Stimulated activated memory B cell treated with anti-CD40 and anti-IgM and Interleukin-4, amounts not matched to agents 10 μg/mL and 1 μg/mL and 100 μg/mL, for 72 hours (primary cell): ENCODE measurements at regions not wholly inside any gene's neighbourhood (a gene's known extent, or its start where the extent isn't known, plus 50 kb on each side); places are given as distances from the start of the nearest gene placed in this dataset.

ENCODE experiments used
- ATAC-seq: fragments of 150-1000 bp; cut with Tn5 transposase; 2 replicates; pipeline ENCODE4 v1.10.0; 2021
- H3K27ac Mint-ChIP-seq: one replicate; pipeline ENCODE4 v1.8.0; 2022; ENCODE audit warnings: mild to moderate bottlenecking, mixed read lengths
- H3K27me3 Mint-ChIP-seq: one replicate; pipeline ENCODE4 v1.8.0; 2022; ENCODE audit warnings: mixed read lengths
- H3K36me3 Mint-ChIP-seq: one replicate; pipeline ENCODE4 v1.8.0; 2022; ENCODE audit warnings: mixed read lengths
- H3K4me1 Mint-ChIP-seq: one replicate; pipeline ENCODE4 v1.8.0; 2022; ENCODE audit warnings: mixed read lengths
- H3K4me3 Mint-ChIP-seq: one replicate; pipeline ENCODE4 v1.8.0; 2022; ENCODE audit warnings: mild to moderate bottlenecking, moderate library complexity, mixed read lengths
- H3K9me3 Mint-ChIP-seq: one replicate; pipeline ENCODE4 v1.8.0; 2022; ENCODE audit warnings: mixed read lengths

DNA sequence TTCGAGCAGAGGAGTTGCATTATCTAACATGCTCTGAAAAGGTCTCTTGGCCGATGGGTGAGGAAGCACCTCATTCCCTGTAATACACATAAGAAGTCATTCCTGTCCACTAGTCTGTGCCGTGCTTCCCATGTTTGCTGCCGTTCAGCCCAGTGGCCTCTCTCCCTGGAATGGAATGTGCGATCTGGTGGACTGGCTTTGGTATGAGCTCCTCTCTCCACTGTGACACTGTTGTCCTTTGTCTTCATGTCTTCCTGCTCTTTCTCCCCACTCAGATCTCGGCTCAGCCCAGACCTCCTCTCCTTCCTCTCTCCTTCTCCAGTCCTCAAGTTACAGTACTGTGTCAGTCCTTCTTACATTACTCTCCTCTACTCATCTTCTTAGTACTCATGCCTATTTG is 192.8 kb upstream of the KLF6 start:
- Mint-ChIP-seq H3K9me3 (peaks cover 3% of the 10 kb centered on the region), H3K4me1 (peaks cover 5% of the 10 kb centered on the region), H3K36me3 (peaks cover 5% of the 10 kb centered on the region), H3K4me3 (no peak overlapping the region), H3K27ac (no peak overlapping the region), H3K27me3 (no peaks in the 10 kb centered on the region)
- ATAC-seq = no peak

DNA sequence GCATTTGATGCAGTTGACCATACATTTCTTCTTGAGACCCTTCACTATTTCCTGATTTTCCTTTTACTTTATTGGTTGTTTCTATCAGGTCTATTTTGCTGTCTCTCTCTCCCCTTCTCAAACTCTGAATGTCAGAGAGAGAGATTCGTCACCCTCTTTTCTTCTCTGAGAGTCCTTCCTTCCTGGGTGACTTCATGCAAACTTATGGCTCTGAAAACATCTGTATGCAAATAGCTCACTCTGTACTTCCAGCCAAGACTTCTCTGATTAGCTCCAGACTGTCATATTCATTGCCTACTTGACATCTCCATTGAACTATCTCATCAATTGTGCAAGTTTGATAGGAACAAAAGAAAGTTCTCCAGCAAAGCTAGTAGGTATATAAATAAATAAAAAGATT is 191.7 kb upstream of the KLF6 start:
- Mint-ChIP-seq H3K36me3 (peaks cover 5% of the 10 kb centered on the region), H3K27ac (no peak overlapping the region), H3K4me3 (no peak overlapping the region), H3K9me3 (peaks cover 3% of the 10 kb centered on the region), H3K4me1 (peaks cover 5% of the 10 kb centered on the region), H3K27me3 (no peaks in the 10 kb centered on the region)
- ATAC-seq = no peak

DNA sequence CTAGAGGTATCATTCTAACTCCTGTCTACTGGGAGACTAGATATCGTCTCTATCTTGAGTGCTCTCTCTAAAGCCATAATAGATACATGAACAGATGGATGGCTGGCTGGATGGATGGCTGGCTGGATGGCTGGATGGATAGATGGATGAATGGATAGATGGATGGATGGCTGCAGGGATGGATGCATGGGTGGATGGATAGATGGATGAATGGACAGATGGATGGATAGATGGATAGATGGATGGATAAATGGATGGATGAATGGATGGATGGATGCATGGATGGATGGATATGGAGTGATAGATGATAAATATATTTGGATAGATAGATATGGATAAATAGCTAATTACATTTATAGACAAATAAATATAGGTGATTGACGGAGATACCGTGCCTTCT is 191.2 kb upstream of the KLF6 start:
- no peak overlapping the region for H3K27ac Mint-ChIP-seq
- ATAC-seq = no peak
- peaks cover 3% of the 10 kb centered on the region for H3K9me3 Mint-ChIP-seq
- H3K4me1 Mint-ChIP-seq = peaks cover 5% of the 10 kb centered on the region
- H3K27me3 Mint-ChIP-seq = no peaks in the 10 kb centered on the region
- no peak overlapping the region for H3K4me3 Mint-ChIP-seq
- H3K36me3 Mint-ChIP-seq = peaks cover 5% of the 10 kb centered on the region

DNA sequence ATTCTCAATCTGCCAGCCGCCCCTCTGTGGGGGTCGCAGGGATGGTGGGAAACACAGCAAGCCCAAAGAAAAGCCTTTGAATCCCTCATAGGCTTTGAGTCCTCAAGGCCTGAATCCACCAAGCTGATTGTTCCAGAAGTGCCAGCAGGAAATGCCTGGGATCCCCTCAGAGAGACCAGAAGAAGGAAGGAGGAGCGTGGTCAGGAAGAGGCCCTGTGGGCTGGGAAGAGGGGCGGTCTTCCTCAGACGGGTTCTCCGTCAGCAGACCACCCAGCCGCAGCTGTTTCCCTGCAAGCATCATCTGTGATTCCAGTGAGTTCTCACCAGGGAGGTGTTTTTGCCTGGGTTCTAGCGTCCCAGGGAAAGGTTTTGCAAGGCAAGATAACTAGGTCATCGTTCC is 190.0 kb upstream of the KLF6 start:
- H3K27me3 Mint-ChIP-seq = no peaks in the 10 kb centered on the region
- no peak overlapping the region for H3K27ac Mint-ChIP-seq
- H3K36me3 Mint-ChIP-seq = peaks cover 5% of the 10 kb centered on the region
- no peak for ATAC-seq
- H3K4me3 Mint-ChIP-seq = no peak overlapping the region
- H3K9me3 Mint-ChIP-seq = peaks cover 3% of the 10 kb centered on the region
- H3K4me1 Mint-ChIP-seq = peaks cover 9% of the 10 kb centered on the region

DNA sequence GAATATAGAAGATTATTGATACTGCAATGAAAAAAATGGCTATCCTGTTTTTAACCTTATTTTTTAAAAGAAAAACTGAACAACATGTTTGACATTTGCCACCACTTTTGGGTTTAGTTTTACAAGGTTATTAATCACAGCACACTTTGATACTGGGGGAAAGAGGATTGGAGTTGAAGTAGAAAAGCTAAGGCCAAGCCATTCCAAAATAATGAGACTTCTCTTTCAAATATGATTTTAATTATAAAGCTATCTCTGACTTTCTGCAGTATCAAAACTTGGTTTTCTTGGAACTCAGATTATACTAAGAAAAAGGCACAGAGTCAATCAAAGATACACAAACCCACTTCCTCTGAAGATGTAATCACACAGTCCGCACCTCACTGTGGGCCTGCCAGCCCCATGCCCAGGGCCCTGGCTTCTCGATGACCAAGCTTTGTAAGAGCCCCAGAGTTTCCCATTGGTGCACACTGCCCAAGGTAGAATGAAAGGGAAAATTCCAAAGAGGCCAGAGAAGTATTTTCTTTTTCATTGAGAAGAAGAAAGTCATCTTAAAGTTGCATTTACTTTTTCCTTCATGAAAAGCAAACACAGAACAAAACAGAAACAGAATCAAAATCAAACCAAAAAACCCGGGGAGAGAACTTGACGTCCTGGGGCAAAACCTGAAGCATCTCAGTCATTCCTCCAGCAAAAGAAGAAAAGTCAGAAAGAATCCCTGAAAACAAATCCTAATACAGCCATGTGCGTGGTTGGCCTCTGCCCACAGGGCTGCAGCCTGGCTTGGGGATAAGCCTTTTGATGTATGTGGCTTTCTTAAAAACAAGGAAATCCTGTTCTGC is 187.7 kb upstream of the KLF6 start:
- Mint-ChIP-seq H3K27ac (no peak overlapping the region), H3K27me3 (no peaks in the 10 kb centered on the region), H3K4me1 (peaks cover 8% of the 10 kb centered on the region), H3K9me3 (peaks cover 3% of the 10 kb centered on the region), H3K4me3 (no peak overlapping the region), H3K36me3 (peaks cover 5% of the 10 kb centered on the region)
- ATAC-seq = no peak

DNA sequence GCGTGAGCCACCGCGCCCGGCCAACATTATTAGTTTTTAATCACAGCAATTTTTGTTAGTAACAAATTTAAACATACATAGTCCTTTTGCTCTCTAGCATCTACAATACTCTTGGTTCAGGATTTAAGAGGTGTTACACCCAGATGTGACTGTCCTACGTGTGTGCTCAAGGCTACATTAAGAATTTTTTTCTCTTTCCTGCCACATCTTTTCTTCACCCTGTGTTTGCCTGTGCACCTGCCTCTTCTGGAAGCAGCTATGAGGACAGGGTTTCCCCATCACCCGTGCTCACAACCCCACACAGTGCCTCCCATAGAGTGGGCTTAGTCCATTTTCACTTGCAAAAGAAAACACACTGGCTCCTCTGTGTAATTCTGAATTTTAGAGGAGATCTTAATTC is 186.7 kb upstream of the KLF6 start:
- no peak for ATAC-seq
- H3K4me1 Mint-ChIP-seq = peaks cover 8% of the 10 kb centered on the region
- H3K4me3 Mint-ChIP-seq = no peak overlapping the region
- peaks cover 5% of the 10 kb centered on the region for H3K36me3 Mint-ChIP-seq
- no peaks in the 10 kb centered on the region for H3K27me3 Mint-ChIP-seq
- no peak overlapping the region for H3K27ac Mint-ChIP-seq
- H3K9me3 Mint-ChIP-seq = peaks cover 6% of the 10 kb centered on the region

DNA sequence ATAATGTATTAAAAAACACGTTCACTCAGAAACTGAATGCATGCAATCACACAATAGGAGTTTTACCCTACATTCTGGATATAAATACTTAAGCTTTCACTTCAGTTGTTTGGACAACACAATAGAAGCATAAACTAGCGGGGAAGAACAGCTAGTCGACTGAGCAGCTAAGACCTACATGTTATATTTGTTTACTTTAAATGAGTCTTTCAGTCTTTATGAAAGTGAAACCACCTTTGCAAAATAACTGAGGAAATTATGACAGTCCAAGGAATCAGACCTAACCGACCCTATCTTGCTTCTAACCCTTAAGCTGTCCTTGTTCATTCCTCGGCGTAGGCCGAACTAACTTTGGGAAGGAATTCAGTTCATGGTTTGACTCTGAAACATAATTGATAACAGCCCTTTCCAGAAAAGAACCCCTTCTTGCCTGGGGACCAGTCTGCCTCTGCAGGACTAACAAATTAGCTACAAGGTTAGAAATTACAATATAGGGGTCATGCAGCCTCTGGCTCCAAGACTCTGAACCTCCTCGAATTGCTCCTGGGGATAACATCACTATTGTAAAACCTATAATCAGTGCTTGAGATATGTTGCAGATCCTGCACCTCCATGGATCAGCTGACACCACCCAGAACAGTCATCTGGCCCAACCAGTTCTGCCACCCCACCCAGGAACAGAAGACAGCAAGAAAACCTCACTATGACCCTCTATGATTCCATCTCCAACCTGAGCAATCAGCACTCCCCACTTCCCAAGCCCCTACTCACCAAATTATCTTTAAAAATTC is 185.1 kb upstream of the KLF6 start:
- peaks cover 5% of the 10 kb centered on the region for H3K36me3 Mint-ChIP-seq
- H3K4me1 Mint-ChIP-seq = peaks cover 8% of the 10 kb centered on the region
- H3K4me3 Mint-ChIP-seq = no peak overlapping the region
- H3K27ac Mint-ChIP-seq = no peak overlapping the region
- no peak for ATAC-seq
- H3K27me3 Mint-ChIP-seq = no peaks in the 10 kb centered on the region
- H3K9me3 Mint-ChIP-seq = peaks cover 6% of the 10 kb centered on the region

DNA sequence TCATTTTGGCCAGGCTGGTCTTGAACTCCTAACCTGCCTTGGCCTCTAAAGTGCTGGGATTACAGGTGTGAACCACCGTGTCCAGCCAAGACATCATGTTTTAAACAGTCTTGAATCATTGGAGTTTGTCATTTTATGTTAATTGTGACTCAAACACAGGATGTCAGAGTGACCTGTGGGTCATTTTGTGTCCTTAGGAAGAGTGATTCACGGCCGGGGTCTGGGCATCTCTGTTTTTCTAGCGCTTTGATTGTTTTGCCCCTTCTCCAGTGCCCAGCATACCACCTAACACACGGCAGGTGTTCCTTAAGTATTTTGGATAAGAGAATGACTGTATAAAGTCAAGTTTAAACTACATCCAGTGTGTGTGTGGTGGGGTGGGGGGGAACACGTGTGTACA is 183.7 kb upstream of the KLF6 start:
- Mint-ChIP-seq H3K4me3 (no peak overlapping the region), H3K27me3 (no peaks in the 10 kb centered on the region), H3K27ac (no peak overlapping the region), H3K36me3 (no peaks in the 10 kb centered on the region), H3K4me1 (peaks cover 13% of the 10 kb centered on the region), H3K9me3 (peaks cover 3% of the 10 kb centered on the region)
- ATAC-seq = no peak

DNA sequence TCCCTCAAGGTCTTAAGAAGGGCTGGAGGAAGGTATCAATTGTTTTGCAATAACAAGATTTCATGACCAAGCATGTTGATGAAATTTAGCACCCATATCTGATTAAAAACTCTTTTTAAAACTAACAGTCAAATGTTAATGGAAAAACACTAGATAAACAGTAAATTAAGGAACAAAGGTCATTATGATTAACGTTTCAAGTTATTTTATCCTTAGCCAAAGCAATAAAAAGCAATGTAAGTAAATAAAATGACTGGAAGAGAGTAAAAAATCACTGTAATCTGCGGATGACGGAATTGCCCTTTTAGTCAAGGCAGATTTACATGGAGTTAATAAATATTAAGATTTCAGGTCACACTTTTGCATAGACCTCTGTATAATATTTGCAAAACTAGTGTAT is 179.5 kb upstream of the KLF6 start:
- H3K4me3 Mint-ChIP-seq = no peak overlapping the region
- H3K27me3 Mint-ChIP-seq = no peaks in the 10 kb centered on the region
- ATAC-seq = no peak
- H3K4me1 Mint-ChIP-seq = peaks cover 27% of the 10 kb centered on the region
- peak overlapping the region; percentile 60 for H3K27ac Mint-ChIP-seq
- H3K9me3 Mint-ChIP-seq = peaks cover 3% of the 10 kb centered on the region
- H3K36me3 Mint-ChIP-seq = no peaks in the 10 kb centered on the region

DNA sequence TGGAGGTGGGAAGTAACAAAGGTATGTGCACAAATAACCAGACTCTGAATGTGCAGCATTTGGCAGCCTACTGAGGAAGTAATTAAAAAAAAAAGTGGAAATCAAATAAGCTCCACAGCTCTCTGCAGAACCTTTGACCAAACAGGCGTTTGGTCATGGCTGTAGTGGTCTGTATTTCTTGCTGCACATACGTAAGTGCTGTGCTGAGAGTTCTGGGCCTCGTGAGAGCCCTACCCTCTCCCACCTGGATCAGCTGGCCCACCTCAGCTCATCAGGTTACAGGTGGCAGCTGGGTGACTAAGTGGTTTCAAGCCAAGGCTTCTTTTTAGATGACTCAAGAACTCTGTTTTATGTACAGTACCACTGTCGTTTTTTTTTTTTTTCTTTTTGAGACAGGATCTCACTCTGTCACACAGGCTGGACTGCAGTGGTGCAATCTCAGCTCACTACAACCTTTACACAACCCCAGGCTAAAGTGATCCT is 178.2 kb upstream of the KLF6 start:
- Mint-ChIP-seq H3K4me3 (no peak overlapping the region), H3K4me1 (peaks cover 31% of the 10 kb centered on the region), H3K36me3 (no peaks in the 10 kb centered on the region), H3K27ac (peak overlapping the region; percentile 60), H3K27me3 (no peaks in the 10 kb centered on the region), H3K9me3 (peaks cover 3% of the 10 kb centered on the region)
- ATAC-seq = no peak

DNA sequence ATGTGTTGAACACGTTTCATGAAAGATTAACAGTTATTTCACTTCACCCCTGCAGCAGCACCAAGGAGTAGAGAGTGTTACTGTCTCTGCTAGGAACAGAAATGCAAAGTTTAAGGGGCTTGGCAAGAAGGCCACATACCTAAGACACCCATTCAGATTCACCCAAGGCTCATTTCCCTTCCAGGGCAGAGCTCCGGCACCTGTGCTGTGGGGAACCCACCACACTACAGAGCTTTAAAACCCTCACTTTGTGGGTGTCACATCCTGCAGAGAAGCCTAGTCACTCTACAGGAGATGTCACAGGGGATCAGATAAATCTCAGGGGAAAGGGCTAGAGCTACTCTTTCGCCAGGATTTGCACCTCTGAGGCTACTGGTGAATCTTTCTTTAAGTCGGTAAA is 176.1 kb upstream of the KLF6 start:
- H3K4me3 Mint-ChIP-seq = peak overlapping the region; percentile 48
- H3K36me3 Mint-ChIP-seq = no peaks in the 10 kb centered on the region

DNA sequence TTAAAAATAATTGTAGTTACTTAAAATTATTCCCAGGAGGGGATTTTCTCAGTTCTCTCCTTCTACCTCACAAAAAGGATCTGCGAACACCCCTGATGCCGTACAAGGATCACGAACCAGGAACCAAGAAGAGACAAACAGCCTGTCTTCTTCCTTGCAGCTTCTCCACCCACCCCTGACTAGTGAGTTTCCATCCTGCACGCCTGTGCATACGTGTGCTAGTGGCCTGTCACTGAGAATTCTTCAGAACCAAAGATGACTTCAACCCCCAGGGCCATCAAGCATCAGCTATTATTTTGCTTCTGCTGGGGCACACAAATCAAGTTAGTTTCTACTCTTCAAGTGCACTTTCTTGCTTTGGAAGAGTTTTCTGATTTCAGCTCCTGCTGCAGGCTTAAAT is 175.5 kb upstream of the KLF6 start:
- Mint-ChIP-seq H3K36me3 (no peaks in the 10 kb centered on the region), H3K4me1 (peaks cover 31% of the 10 kb centered on the region), H3K27me3 (no peaks in the 10 kb centered on the region), H3K9me3 (no peaks in the 10 kb centered on the region), H3K27ac (peak overlapping the region; percentile 73), H3K4me3 (no peak overlapping the region)
- peak; percentile 86 for ATAC-seq

More for the DNA sequence above, 176.1 kb upstream of the KLF6 start:
- peak overlapping the region; percentile 73 for H3K27ac Mint-ChIP-seq
- H3K27me3 Mint-ChIP-seq = no peaks in the 10 kb centered on the region
- peak; percentile 84 for ATAC-seq
- no peaks in the 10 kb centered on the region for H3K9me3 Mint-ChIP-seq
- peaks cover 31% of the 10 kb centered on the region for H3K4me1 Mint-ChIP-seq

DNA sequence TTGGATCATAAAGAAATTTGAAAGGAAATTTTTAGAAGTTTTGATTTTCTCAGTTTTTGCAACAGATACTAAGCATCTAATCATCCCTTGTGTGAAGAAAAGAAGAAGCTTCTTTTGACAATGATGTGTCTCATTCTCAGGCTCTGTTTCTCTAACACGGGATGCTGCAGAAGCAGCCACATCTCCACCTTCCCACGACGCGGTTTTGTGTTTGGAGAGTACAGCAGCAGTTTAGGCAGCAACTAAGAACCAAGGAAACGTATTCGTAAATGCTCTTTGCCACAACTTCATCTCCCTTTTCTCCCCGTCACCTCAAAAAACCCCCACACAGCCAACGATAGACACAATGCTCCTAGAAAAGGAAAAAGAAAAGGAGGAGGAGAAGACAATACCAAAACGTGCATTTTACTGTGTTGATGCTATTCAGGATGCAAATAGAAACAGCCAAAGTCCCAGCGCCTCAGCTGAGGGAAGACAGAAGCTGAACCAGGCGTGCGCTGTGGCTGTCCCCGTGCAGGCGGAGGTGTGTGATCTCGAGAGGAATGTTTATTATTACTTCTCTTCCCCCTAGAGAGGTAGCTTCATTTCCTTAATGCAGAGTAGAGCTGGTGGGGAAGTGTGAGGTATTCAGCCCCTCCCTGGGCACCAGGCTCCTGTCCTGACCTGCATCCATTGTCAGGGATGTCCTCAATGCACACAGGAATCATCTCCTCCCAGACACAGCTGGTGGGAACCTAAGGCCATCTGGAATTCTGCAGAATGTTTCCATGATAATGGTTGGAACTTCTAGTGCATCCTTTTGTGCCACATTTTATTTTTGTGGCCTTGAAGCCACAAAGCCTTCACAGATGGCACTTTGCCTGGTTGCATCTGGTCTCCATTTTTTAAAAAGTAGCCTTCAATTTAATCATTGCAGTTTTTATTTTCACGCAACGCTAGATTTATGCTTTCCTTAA is 174.6 kb upstream of the KLF6 start:
- Mint-ChIP-seq H3K4me3 (peak overlapping the region; percentile 58), H3K27me3 (no peaks in the 10 kb centered on the region), H3K36me3 (no peaks in the 10 kb centered on the region), H3K27ac (peak overlapping the region; percentile 73), H3K9me3 (no peaks in the 10 kb centered on the region), H3K4me1 (peaks cover 31% of the 10 kb centered on the region)
- ATAC-seq = peak; percentile 61

DNA sequence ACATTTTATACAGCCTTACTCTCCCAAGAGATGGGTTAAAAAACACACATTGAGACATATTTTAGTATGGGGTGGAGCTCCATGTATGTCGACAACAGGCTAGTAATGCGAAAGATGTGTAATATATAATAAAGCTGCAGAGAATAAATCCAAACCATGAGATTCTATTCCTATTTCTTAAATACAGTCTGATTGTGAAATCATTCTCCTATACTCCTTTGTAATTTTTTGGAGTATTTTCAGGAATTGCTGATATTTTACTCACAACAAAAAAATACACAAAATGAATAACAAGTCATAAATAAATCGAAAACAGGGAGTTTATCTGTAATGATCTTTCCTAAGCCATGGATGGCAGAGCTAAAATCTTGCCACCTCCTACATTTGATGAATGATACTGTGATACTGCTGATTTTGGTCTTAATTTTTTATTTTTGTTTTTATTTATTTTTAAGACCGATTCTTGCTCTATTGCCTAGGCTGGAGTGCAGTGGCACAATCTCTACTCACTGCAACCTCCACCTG is 173.5 kb upstream of the KLF6 start:
- ATAC-seq = no peak
- Mint-ChIP-seq H3K27ac (no peak overlapping the region), H3K4me1 (peaks cover 25% of the 10 kb centered on the region)

More for the DNA sequence above, 173.5 kb upstream of the KLF6 start:
- no peaks in the 10 kb centered on the region for H3K9me3 Mint-ChIP-seq
- H3K4me3 Mint-ChIP-seq = no peak overlapping the region
- no peaks in the 10 kb centered on the region for H3K36me3 Mint-ChIP-seq
- H3K27me3 Mint-ChIP-seq = no peaks in the 10 kb centered on the region
